ENCODE measurements at regions not wholly inside any gene's neighbourhood (a gene's known extent, or its start where the extent isn't known, plus 50 kb on each side); places are given as distances from the start of the nearest gene placed in this dataset.
"Not testable (repeated sequence)": the region's sequence is repeated elsewhere in the genome, so short reads cannot be mapped to it uniquely, and the experiment has no call there.

- H2BK12ac ChIP-seq (ENCODE audit: low read depth, low read length); H3K36me3 ChIP-seq (ENCODE audit: control insufficient read depth in 2 of 4, insufficient read depth in 4 of 4, low read length in 3 of 4); H3K9me3 ChIP-seq (ENCODE audit: insufficient read depth in 2 of 2, low read depth in 1 of 2, low read length in 1 of 2); FAIRE-seq; H4K5ac ChIP-seq (ENCODE audit: insufficient read length, low read depth, low read length); H3K4me1 ChIP-seq (replicated peaks in 1 of 4; ENCODE audit: control insufficient read depth in 3 of 4, insufficient read depth in 4 of 4, low read length in 3 of 4); DNase-seq (ENCODE audit: low read depth in 1 of 2, low spot score in 2 of 2); H2AFZ ChIP-seq (ENCODE audit: low read length); H2BK5ac ChIP-seq (ENCODE audit: low read depth, low read length); H4K91ac ChIP-seq (replicated peaks; ENCODE audit: insufficient read length, low read length); H3K79me2 ChIP-seq (ENCODE audit: control insufficient read depth in 1 of 2, insufficient read depth in 2 of 2, low read length in 2 of 2); H2BK15ac ChIP-seq (ENCODE audit: low read length); POLR2A ChIA-PET (ENCODE audit: partially characterized antibody); H3K9ac ChIP-seq (replicated peaks in 1 of 4; ENCODE audit: extremely low read depth in 1 of 4, low read depth in 3 of 4, low read length in 3 of 4); H3K56ac ChIP-seq (replicated peaks; ENCODE audit: insufficient read length, low read depth, low read length); H3K18ac ChIP-seq (ENCODE audit: extremely low read depth, low read length); H3K23ac ChIP-seq (ENCODE audit: insufficient read length); H3K4me2 ChIP-seq (ENCODE audit: insufficient read depth in 1 of 2, low read depth in 2 of 2, low read length in 2 of 2); H4K8ac ChIP-seq (ENCODE audit: extremely low read depth, insufficient read depth, low read length); H3K27me3 ChIP-seq (replicated peaks in 1 of 4; ENCODE audit: control insufficient read depth in 3 of 4, extremely low read depth in 1 of 4, insufficient read depth in 3 of 4, low read length in 3 of 4); H3K4me3 ChIP-seq (ENCODE audit: extremely low read depth in 1 of 4, insufficient read depth in 2 of 4, low read depth in 3 of 4, low read length in 4 of 4); H3K79me1 ChIP-seq (ENCODE audit: low read depth, low read length); H2BK120ac ChIP-seq (replicated peaks; ENCODE audit: low read depth, low read length); H4K20me1 ChIP-seq (replicated peaks in 1 of 2; ENCODE audit: control insufficient read depth in 1 of 2, insufficient read depth in 2 of 2, low read length in 2 of 2); H2AK5ac ChIP-seq (ENCODE audit: low read depth, low read length); H2BK20ac ChIP-seq (ENCODE audit: low read length); H3K4ac ChIP-seq (replicated peaks; ENCODE audit: insufficient read length, low read depth, low read length); H3K23me2 ChIP-seq (ENCODE audit: low read depth, low read length); H3K14ac ChIP-seq (ENCODE audit: insufficient read length); H3K27ac ChIP-seq (ENCODE audit: low read depth, low read length): not testable (repeated sequence)
- CTCF ChIA-PET (ENCODE audit: partially characterized antibody), result interaction anchor here (0.6 kb wide), 1 partner anchor 838 kb away, joined by 4 read pairs; no protein-coding TSS in a partner anchor
- WGBS, 2 experiments (ENCODE audit: extremely low coverage in 1 of 2, insufficient coverage in 1 of 2, insufficient read length in 1 of 2, insufficient replicate concordance in 2 of 2, low coverage in 1 of 2, low lambda C conversion rate in 2 of 2, missing lambda C conversion rate in 1 of 2), result 100% methylated on average over 2 of the region's 3 CpGs; no CpG with 5 or more reads in 1 of the 2 experiments
Measured at GRCh38 chrX:78881248-78881647, 63.9 kb upstream of the P2RY10 start.

Data from H1 (cell line).